IMR-90 (cell line): ENCODE measurements at regions not wholly inside any gene's neighbourhood (a gene's known extent, or its start where the extent isn't known, plus 50 kb on each side); places are given as distances from the start of the nearest gene placed in this dataset.

Experiments used
- ATAC-seq: fragments of 200-7000 bp; cut with Tn5 transposase; 2 replicates; pipeline ENCODE4 v1.9.1; 2020; ENCODE audit warnings: low read depth, mild to moderate bottlenecking, moderate library complexity
- BruUV-seq: library from RNA; stranded (reverse); fragments of 400-500 nt; replicated peaks from 2 replicates; lab custom pipeline; 2021; lab: Mats Ljungman, UMichigan
- CTCF ChIA-PET: fragments of 300-600 bp; formaldehyde crosslinking; extraction: SDS; loops from one replicate; lab custom pipeline; 2021; ENCODE audit warnings: antibody characterized with exemption; lab: Yijun Ruan, JAX
- POLR2A ChIA-PET: fragments of 300-600 bp; sonication (Branson Sonifier 250); formaldehyde crosslinking; loops from one replicate; lab custom pipeline; 2022; ENCODE audit warnings: antibody characterized with exemption; ENCODE audit not compliant: unreplicated experiment; lab: Charles Lee
- DNase-seq: peaks from one replicate; pipeline ENCODE4 v3.0.0; 2013
- H2AFZ ChIP-seq: replicated peaks from 2 replicates; pipeline ENCODE3; 2013; ENCODE audit warnings: low read length, mild to moderate bottlenecking; ENCODE audit not compliant: poor library complexity
- H2AK5ac ChIP-seq: 2 replicates; pipeline ENCODE4 v1.6.1; 2013; ENCODE audit warnings: low read depth, low read length, inconsistent platforms
- H2AK9ac ChIP-seq: replicated peaks from 2 replicates; pipeline ENCODE3; 2013; ENCODE audit warnings: mild to moderate bottlenecking, low read depth, low read length, moderate library complexity; ENCODE audit not compliant: poor library complexity
- H2BK120ac ChIP-seq: 2 replicates; pipeline ENCODE4 v1.6.1; 2013; ENCODE audit warnings: low read depth, low read length, inconsistent platforms
- H2BK15ac ChIP-seq: 3 replicates; pipeline ENCODE4 v1.6.1; 2013; ENCODE audit warnings: low read depth, low read length, inconsistent platforms
- H2BK20ac ChIP-seq: 2 replicates; pipeline ENCODE4 v1.6.1; 2013; ENCODE audit warnings: low read depth, mild to moderate bottlenecking, inconsistent platforms, low read length, moderate library complexity
- H2BK5ac ChIP-seq: 2 replicates; pipeline ENCODE4 v1.6.1; 2013; ENCODE audit warnings: mild to moderate bottlenecking, low read depth, low read length, inconsistent platforms; ENCODE audit not compliant: poor library complexity, severe bottlenecking
- H3K14ac ChIP-seq: replicated peaks from 2 replicates; pipeline ENCODE4 v1.6.1; 2013; ENCODE audit warnings: low read depth, low read length, inconsistent platforms
- H3K18ac ChIP-seq: 2 replicates; pipeline ENCODE4 v1.6.1; 2013; ENCODE audit warnings: low read depth, low read length, control low read depth
- H3K23ac ChIP-seq: 2 replicates; pipeline ENCODE4 v1.6.1; 2013; ENCODE audit warnings: low read depth, low read length, inconsistent platforms
- H3K27ac ChIP-seq: 2 replicates; pipeline ENCODE4 v1.5.1; 2013; ENCODE audit warnings: mild to moderate bottlenecking, control low read depth, low read length; ENCODE audit not compliant: insufficient read depth
- H3K27me3 ChIP-seq: 2 replicates; pipeline ENCODE4 v1.6.1; 2013; ENCODE audit warnings: low read length; ENCODE audit not compliant: control insufficient read depth, insufficient read depth
- H3K36me3 ChIP-seq: 2 replicates; pipeline ENCODE4 v1.6.1; 2013; ENCODE audit warnings: low read length, mixed read lengths; ENCODE audit not compliant: control insufficient read depth, insufficient read depth
- H3K4ac ChIP-seq: 2 replicates; pipeline ENCODE4 v1.6.1; 2013; ENCODE audit warnings: low read depth, low read length, inconsistent platforms
- H3K4me1 ChIP-seq: 2 replicates; pipeline ENCODE4 v1.6.1; 2013; ENCODE audit warnings: low read length, mixed read lengths; ENCODE audit not compliant: control insufficient read depth, insufficient read depth
- H3K4me2 ChIP-seq: 2 replicates; pipeline ENCODE4 v1.6.1; 2013; ENCODE audit warnings: low read depth, mild to moderate bottlenecking, control low read depth, low read length, moderate library complexity
- H3K4me3 ChIP-seq: 2 replicates; pipeline ENCODE4 v1.5.1; 2013; ENCODE audit warnings: low read depth, mild to moderate bottlenecking, control low read depth, low read length, moderate library complexity; ENCODE audit not compliant: insufficient read depth
- H3K56ac ChIP-seq: 2 replicates; pipeline ENCODE4 v1.6.1; 2013; ENCODE audit warnings: low read length, inconsistent platforms; ENCODE audit not compliant: insufficient read depth; ENCODE audit errors: extremely low read depth
- H3K79me1 ChIP-seq, 2 experiments: 2 replicates each; pipeline ENCODE4 v1.6.1; 2013; ENCODE audit warnings: low read length in 2 of 2, inconsistent platforms in 1 of 2, low read depth in 1 of 2
- H3K9ac ChIP-seq: 2 replicates; pipeline ENCODE4 v1.6.1; 2013; ENCODE audit warnings: low read depth, low read length, control low read depth
- H3K9me1 ChIP-seq: 2 replicates; pipeline ENCODE4 v1.6.1; 2013; ENCODE audit warnings: low read length, inconsistent platforms; ENCODE audit not compliant: insufficient read depth
- H3K9me3 ChIP-seq: 2 replicates; pipeline ENCODE4 v1.6.1; 2013; ENCODE audit warnings: low read length; ENCODE audit not compliant: control insufficient read depth, insufficient read depth
- H4K20me1 ChIP-seq: 2 replicates; pipeline ENCODE4 v1.6.1; 2013; ENCODE audit warnings: low read length, inconsistent platforms; ENCODE audit not compliant: insufficient read depth
- H4K5ac ChIP-seq: 2 replicates; pipeline ENCODE4 v1.6.1; 2013; ENCODE audit warnings: mild to moderate bottlenecking, low read depth, low read length, control low read depth
- H4K8ac ChIP-seq, 2 experiments: 2 replicates each; pipeline ENCODE4 v1.6.1; 2013; ENCODE audit warnings: low read depth in 2 of 2, low read length in 2 of 2, control low read depth in 1 of 2, inconsistent platforms in 1 of 2
- H4K91ac ChIP-seq: 2 replicates; pipeline ENCODE4 v1.6.1; 2013; ENCODE audit warnings: low read depth, low read length, inconsistent platforms; ENCODE audit not compliant: insufficient read depth
- FOS ChIP-seq: fragments of 150-350 bp; IDR thresholded peaks from 2 replicates; pipeline ENCODE4 v1.6.1; 2016; ENCODE audit warnings: low read depth, low read length
- NFE2L2 ChIP-seq: fragments of 150-350 bp; IDR thresholded peaks from 2 replicates; pipeline ENCODE4 v1.6.1; 2016; ENCODE audit warnings: low read depth, mild to moderate bottlenecking, low read length
- POLR2A ChIP-seq: IDR thresholded peaks from 2 replicates; pipeline ENCODE4 v1.6.1; 2012; ENCODE audit warnings: mild to moderate bottlenecking, low read depth, low read length
- RAD21 ChIP-seq: IDR thresholded peaks from 2 replicates; pipeline ENCODE4 v1.6.1; 2012; ENCODE audit warnings: low read length, improper control_type of control experiment
- WGBS, 2 experiments: methylation state at CpG; one replicate each; pipeline versions ENCODE4 v1.1.5 to v1.1.7; 2013; ENCODE audit warnings: missing lambda C conversion rate in 2 of 2; ENCODE audit not compliant: insufficient read length in 1 of 2; ENCODE audit errors: extremely low coverage in 2 of 2; 5-methylcytosine and 5-hydroxymethylcytosine counted together
- dilution Hi-C: fragments of 300-500 bp; cut with HindIII; formaldehyde crosslinking; loops from one replicate; pipeline ENCODE4 v1.14.3; 2018; ENCODE audit warnings: low sequenced_read_pairs; ENCODE audit not compliant: unreplicated experiment
- in situ Hi-C: fragments of 300-500 bp; cut with MboI; formaldehyde crosslinking; loops from 3 replicates; pipeline ENCODE4 v1.14.3; 2019; ENCODE audit warnings: low sequenced_read_pairs, inconsistent platforms, mixed read lengths
- intact Hi-C: fragments of 100-400 bp; cut with micrococcal nuclease; formaldehyde crosslinking; loops from 2 replicates; pipeline ENCODE4 v1.10.0; 2022

GRCh38 chr1:101451888-101452287, 215.1 kb downstream of the S1PR1 start:
- Histone ChIP-seq H2BK20ac (no peak overlapping the region), H3K36me3 (no peaks in the 10 kb centered on the region), H3K4me2 (no peak overlapping the region), H3K23ac (no peak overlapping the region), H4K20me1 (no peaks in the 10 kb centered on the region), H3K9me3 (no peaks in the 10 kb centered on the region), H2BK15ac (no peak overlapping the region), H2BK5ac (no peak overlapping the region), H3K4me1 (no peaks in the 10 kb centered on the region), H4K91ac (no peak overlapping the region), H3K18ac (no peak overlapping the region), H3K79me1 (no peaks in the 10 kb centered on the region), H3K27ac (no peak overlapping the region), H3K56ac (no peak overlapping the region), H3K9ac (no peak overlapping the region), H2BK120ac (no peak overlapping the region), H3K27me3 (no peaks in the 10 kb centered on the region), H3K14ac (no peak overlapping the region), H4K8ac (no peak overlapping the region), H4K5ac (no peak overlapping the region), H2AK5ac (no peak overlapping the region), H3K9me1 (no peaks in the 10 kb centered on the region; the same call in 1 of the 2 replicates), H2AFZ (no peak overlapping the region), H3K4me3 (no peak overlapping the region), H2AK9ac (no peak overlapping the region), H3K4ac (no peak overlapping the region)
- no peak for DNase-seq
- CTCF ChIA-PET: no interaction called here
- POLR2A ChIA-PET: no interaction called here
- intact Hi-C loops (no loop called here), dilution Hi-C loops (no loop called here), in situ Hi-C loops (no loop called here)
- TF ChIP-seq FOS: no peak
- TF ChIP-seq POLR2A: no peak
- TF ChIP-seq RAD21: no peak
- no peak for TF ChIP-seq NFE2L2
- ATAC-seq: no peak
- 67% methylated on average over 1 of the region's 6 CpGs; no CpG with 5 or more reads in 1 of the 2 experiments for WGBS, 2 experiments
- BruUV-seq: no TSS peak
